Type B pancreatic cell (in vitro differentiated cells): ENCODE measurements at regions not wholly inside any gene's neighbourhood (a gene's known extent, or its start where the extent isn't known, plus 50 kb on each side); places are given as distances from the start of the nearest gene placed in this dataset.

ENCODE experiments used
- DNase-seq: peaks from one replicate; pipeline ENCODE4 v3.0.0; 2021; ENCODE audit warnings: mixed read lengths; ENCODE audit not compliant: unreplicated experiment; ENCODE audit errors: extremely low spot score
- H3K27ac Mint-ChIP-seq: 2 replicates; pipeline ENCODE4 v1.8.0; 2021; ENCODE audit warnings: mild to moderate bottlenecking, mixed read lengths
- H3K27me3 Mint-ChIP-seq: 2 replicates; pipeline ENCODE4 v1.8.0; 2021; ENCODE audit warnings: mixed read lengths
- H3K36me3 Mint-ChIP-seq: 2 replicates; pipeline ENCODE4 v1.8.0; 2021; ENCODE audit warnings: mixed read lengths
- H3K4me1 Mint-ChIP-seq: one replicate; pipeline ENCODE4 v1.8.0; 2021; ENCODE audit warnings: mixed read lengths; ENCODE audit not compliant: unreplicated experiment
- H3K4me3 Mint-ChIP-seq: 2 replicates; pipeline ENCODE4 v1.8.0; 2021; ENCODE audit warnings: mild to moderate bottlenecking, mixed read lengths
- H3K9me3 Mint-ChIP-seq: 2 replicates; pipeline ENCODE4 v1.8.0; 2021; ENCODE audit warnings: mixed read lengths
- CTCF ChIP-seq: fragments of 200-600 bp; sonication (generic); conservative IDR thresholded peaks from 2 replicates; pipeline ENCODE4 v1.5.0; 2021; ENCODE audit warnings: antibody characterized with exemption, mild to moderate bottlenecking

DNA sequence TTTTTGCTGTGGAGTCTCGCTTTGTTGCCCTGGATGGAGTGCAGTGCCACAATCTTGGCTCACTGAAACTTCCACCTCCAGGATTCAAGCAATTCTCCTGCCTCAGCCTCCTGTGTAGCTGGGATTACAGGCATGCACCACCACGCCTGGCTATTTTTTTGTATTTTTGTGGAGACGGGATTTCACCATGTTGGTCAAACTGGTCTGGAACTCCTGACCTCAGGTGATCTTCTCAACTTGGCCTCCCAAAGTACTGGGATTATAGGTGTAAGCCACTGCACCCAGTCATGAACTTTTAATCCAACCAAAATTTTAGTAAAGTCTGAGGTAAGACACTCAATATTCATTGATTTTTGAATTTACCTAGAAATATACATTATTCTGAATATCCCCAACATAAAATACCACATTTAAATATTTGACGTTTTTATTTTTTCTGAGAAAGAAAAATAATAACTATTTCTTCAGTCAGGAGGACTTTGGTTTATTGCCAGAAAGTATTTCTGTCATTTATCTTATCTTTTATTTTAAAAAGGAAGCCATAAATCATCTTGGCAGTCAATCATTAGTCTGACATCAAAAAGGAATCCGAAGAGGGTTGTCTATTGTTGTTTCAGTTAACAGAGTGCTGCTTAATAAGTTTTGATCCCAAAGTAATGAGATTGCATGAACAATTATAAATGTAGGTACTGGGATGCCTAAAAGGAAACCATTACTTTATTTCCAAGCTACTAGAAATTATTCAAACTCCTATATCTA, 102.2 kb upstream of the GRIA4 start:
- no peak for TF ChIP-seq CTCF
- no peaks in the 10 kb centered on the region for H3K9me3 Mint-ChIP-seq
- H3K27ac Mint-ChIP-seq, result no peak overlapping the region
- H3K27me3 Mint-ChIP-seq, result no peaks in the 10 kb centered on the region
- no peak overlapping the region for H3K4me3 Mint-ChIP-seq
- no peak for DNase-seq
- H3K4me1 Mint-ChIP-seq, result no peaks in the 10 kb centered on the region
- no peaks in the 10 kb centered on the region for H3K36me3 Mint-ChIP-seq

GRCh38 chr11:105492010-105492409, 117.9 kb upstream of the GRIA4 start:
- H3K4me3 Mint-ChIP-seq, result no peak overlapping the region

GRCh38 chr11:105491394-105491793, 118.5 kb upstream of the GRIA4 start:
- Mint-ChIP-seq H3K27me3 (no peaks in the 10 kb centered on the region), H3K4me3 (no peak overlapping the region), H3K4me1 (no peaks in the 10 kb centered on the region), H3K9me3 (no peaks in the 10 kb centered on the region), H3K27ac (no peak overlapping the region), H3K36me3 (no peaks in the 10 kb centered on the region)
- TF ChIP-seq CTCF, result no peak
- no peak for DNase-seq

More at GRCh38 chr11:105492010-105492409, 117.9 kb upstream of the GRIA4 start:
- Mint-ChIP-seq H3K27ac (no peak overlapping the region), H3K36me3 (no peaks in the 10 kb centered on the region), H3K4me1 (no peaks in the 10 kb centered on the region), H3K27me3 (no peaks in the 10 kb centered on the region), H3K9me3 (no peaks in the 10 kb centered on the region)
- DNase-seq, result no peak
- no peak for TF ChIP-seq CTCF

GRCh38 chr11:105490333-105490732, 119.5 kb upstream of the GRIA4 start:
- Mint-ChIP-seq H3K9me3 (no peaks in the 10 kb centered on the region), H3K27ac (no peak overlapping the region), H3K27me3 (no peaks in the 10 kb centered on the region), H3K36me3 (no peaks in the 10 kb centered on the region), H3K4me1 (no peaks in the 10 kb centered on the region), H3K4me3 (no peak overlapping the region)
- TF ChIP-seq CTCF, result no peak
- DNase-seq, result no peak

DNA sequence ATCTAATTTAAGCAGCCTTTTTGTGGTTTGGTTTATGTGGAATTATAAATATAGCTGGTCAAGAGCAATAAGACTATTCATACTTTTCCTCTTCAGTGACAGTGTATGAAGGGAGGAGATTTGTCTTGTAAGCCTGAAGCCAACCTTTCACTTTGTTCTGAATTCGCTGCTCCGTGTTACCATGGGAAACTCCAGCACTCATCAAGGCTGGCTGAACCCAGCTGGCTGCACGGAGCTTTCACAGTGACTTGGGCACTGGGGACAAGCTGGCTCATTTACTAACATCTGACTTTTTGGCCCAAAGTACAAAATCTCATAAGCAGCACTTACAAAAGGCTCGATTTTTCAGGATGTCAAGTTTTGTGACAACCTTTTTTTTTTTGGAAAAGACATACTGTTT, 120.4 kb upstream of the GRIA4 start:
- H3K4me3 Mint-ChIP-seq, result no peak overlapping the region
- no peaks in the 10 kb centered on the region for H3K4me1 Mint-ChIP-seq
- no peak for TF ChIP-seq CTCF
- DNase-seq, result no peak
- H3K27ac Mint-ChIP-seq, result no peak overlapping the region
- H3K9me3 Mint-ChIP-seq, result no peaks in the 10 kb centered on the region
- no peaks in the 10 kb centered on the region for H3K27me3 Mint-ChIP-seq
- H3K36me3 Mint-ChIP-seq, result no peaks in the 10 kb centered on the region
